Neuron (in vitro differentiated cells): ENCODE measurements at regions not wholly inside any gene's neighbourhood (a gene's known extent, or its start where the extent isn't known, plus 50 kb on each side); places are given as distances from the start of the nearest gene placed in this dataset.
A peak's percentile ranks its signal among the peaks of the same experiment; 100 is the strongest.

Experiments
- H2AFZ ChIP-seq: one replicate; pipeline ENCODE4 v1.6.1; 2013; ENCODE audit warnings: low read depth, mild to moderate bottlenecking, inconsistent platforms, low read length, moderate library complexity
- H3K27me3 ChIP-seq: one replicate; pipeline ENCODE4 v1.6.1; 2013; ENCODE audit warnings: low read length; ENCODE audit not compliant: insufficient read depth
- H3K36me3 ChIP-seq: one replicate; pipeline ENCODE4 v1.6.1; 2013; ENCODE audit warnings: low read length; ENCODE audit not compliant: insufficient read depth
- H3K4me1 ChIP-seq: one replicate; pipeline ENCODE4 v1.6.1; 2013; ENCODE audit warnings: low read length; ENCODE audit not compliant: insufficient read depth
- H3K4me3 ChIP-seq: 2 replicates; pipeline ENCODE4 v1.5.1; 2013; ENCODE audit warnings: mild to moderate bottlenecking, low read length, moderate library complexity
- H3K9me3 ChIP-seq: one replicate; pipeline ENCODE4 v1.6.1; 2013; ENCODE audit warnings: low read length

- no peaks in the 10 kb centered on the region for H3K36me3 ChIP-seq
- H2AFZ ChIP-seq: no peak overlapping the region
- H3K27me3 ChIP-seq: no peaks in the 10 kb centered on the region
- H3K4me1 ChIP-seq: no peaks in the 10 kb centered on the region
- H3K9me3 ChIP-seq: no peaks in the 10 kb centered on the region
- H3K4me3 ChIP-seq: no peak overlapping the region
Measured at GRCh38 chr3:83890763-83891135, 1068.0 kb upstream of the CADM2 start.

GRCh38 chr3:83894223-83894622 is 1064.6 kb upstream of the CADM2 start:
- no peaks in the 10 kb centered on the region for H3K27me3 ChIP-seq
- H3K4me3 ChIP-seq: no peak overlapping the region

GRCh38 chr3:83895892-83896291 is 1062.9 kb upstream of the CADM2 start:
- no peaks in the 10 kb centered on the region for H3K36me3 ChIP-seq
- H3K9me3 ChIP-seq: no peaks in the 10 kb centered on the region
- no peaks in the 10 kb centered on the region for H3K27me3 ChIP-seq
- no peaks in the 10 kb centered on the region for H3K4me1 ChIP-seq
- H2AFZ ChIP-seq: peak overlapping the region; percentile 26
- no peak overlapping the region for H3K4me3 ChIP-seq

More at GRCh38 chr3:83894223-83894622, 1064.6 kb upstream of the CADM2 start:
- no peak overlapping the region for H2AFZ ChIP-seq
- no peaks in the 10 kb centered on the region for H3K4me1 ChIP-seq
- no peaks in the 10 kb centered on the region for H3K9me3 ChIP-seq
- H3K36me3 ChIP-seq: no peaks in the 10 kb centered on the region

- no peaks in the 10 kb centered on the region for H3K4me1 ChIP-seq
Measured at GRCh38 chr3:83902787-83903533, 1055.8 kb upstream of the CADM2 start.

GRCh38 chr3:83913381-83913780 is 1045.4 kb upstream of the CADM2 start:
- Histone ChIP-seq H3K36me3 (no peaks in the 10 kb centered on the region), H3K27me3 (no peaks in the 10 kb centered on the region), H3K9me3 (no peaks in the 10 kb centered on the region), H2AFZ (no peak overlapping the region), H3K4me3 (no peak overlapping the region), H3K4me1 (no peaks in the 10 kb centered on the region)

More at GRCh38 chr3:83902787-83903533, 1055.8 kb upstream of the CADM2 start:
- Histone ChIP-seq H3K4me3 (no peak overlapping the region), H3K36me3 (no peaks in the 10 kb centered on the region), H2AFZ (no peak overlapping the region), H3K9me3 (no peaks in the 10 kb centered on the region), H3K27me3 (no peaks in the 10 kb centered on the region)

GRCh38 chr3:83926291-83926690 is 1032.5 kb upstream of the CADM2 start:
- no peaks in the 10 kb centered on the region for H3K27me3 ChIP-seq
- no peak overlapping the region for H3K4me3 ChIP-seq
- H3K9me3 ChIP-seq: peaks cover 15% of the 10 kb centered on the region
- no peaks in the 10 kb centered on the region for H3K4me1 ChIP-seq
- no peak overlapping the region for H2AFZ ChIP-seq
- no peaks in the 10 kb centered on the region for H3K36me3 ChIP-seq

GRCh38 chr3:83928391-83928790 is 1030.4 kb upstream of the CADM2 start:
- H3K36me3 ChIP-seq: no peaks in the 10 kb centered on the region
- H3K9me3 ChIP-seq: peaks cover 16% of the 10 kb centered on the region
- no peaks in the 10 kb centered on the region for H3K4me1 ChIP-seq
- no peaks in the 10 kb centered on the region for H3K27me3 ChIP-seq
- no peak overlapping the region for H2AFZ ChIP-seq
- no peak overlapping the region for H3K4me3 ChIP-seq

GRCh38 chr3:83928903-83929302 is 1029.9 kb upstream of the CADM2 start:
- Histone ChIP-seq H2AFZ (no peak overlapping the region), H3K4me1 (peaks cover 1% of the 10 kb centered on the region), H3K36me3 (no peaks in the 10 kb centered on the region), H3K27me3 (no peaks in the 10 kb centered on the region), H3K9me3 (peaks cover 16% of the 10 kb centered on the region), H3K4me3 (no peak overlapping the region)

GRCh38 chr3:83934192-83935021 is 1024.4 kb upstream of the CADM2 start:
- Histone ChIP-seq H3K27me3 (no peaks in the 10 kb centered on the region), H3K4me3 (no peak overlapping the region), H3K4me1 (peaks cover 13% of the 10 kb centered on the region)

GRCh38 chr3:83938491-83938890 is 1020.3 kb upstream of the CADM2 start:
- H2AFZ ChIP-seq: no peak overlapping the region
- no peak overlapping the region for H3K4me3 ChIP-seq
- peaks cover 13% of the 10 kb centered on the region for H3K4me1 ChIP-seq
- no peaks in the 10 kb centered on the region for H3K27me3 ChIP-seq
- no peaks in the 10 kb centered on the region for H3K9me3 ChIP-seq
- H3K36me3 ChIP-seq: no peaks in the 10 kb centered on the region

More at GRCh38 chr3:83934192-83935021, 1024.4 kb upstream of the CADM2 start:
- Histone ChIP-seq H2AFZ (peak overlapping the region; percentile 66), H3K9me3 (peaks cover 12% of the 10 kb centered on the region), H3K36me3 (no peaks in the 10 kb centered on the region)

- Histone ChIP-seq H3K4me1 (no peaks in the 10 kb centered on the region), H3K9me3 (no peaks in the 10 kb centered on the region), H3K36me3 (no peaks in the 10 kb centered on the region), H3K4me3 (no peak overlapping the region), H2AFZ (no peak overlapping the region), H3K27me3 (no peaks in the 10 kb centered on the region)
Measured at GRCh38 chr3:83941990-83942745, 1016.6 kb upstream of the CADM2 start.

GRCh38 chr3:83946049-83946448 is 1012.7 kb upstream of the CADM2 start:
- H3K27me3 ChIP-seq: no peaks in the 10 kb centered on the region
- no peak overlapping the region for H3K4me3 ChIP-seq
- H3K9me3 ChIP-seq: no peaks in the 10 kb centered on the region
- H2AFZ ChIP-seq: no peak overlapping the region
- no peaks in the 10 kb centered on the region for H3K4me1 ChIP-seq
- no peaks in the 10 kb centered on the region for H3K36me3 ChIP-seq

- Histone ChIP-seq H3K9me3 (no peaks in the 10 kb centered on the region), H3K4me1 (no peaks in the 10 kb centered on the region), H2AFZ (no peak overlapping the region), H3K36me3 (no peaks in the 10 kb centered on the region), H3K27me3 (no peaks in the 10 kb centered on the region), H3K4me3 (no peak overlapping the region)
Measured at GRCh38 chr3:83946554-83946953, 1012.2 kb upstream of the CADM2 start.
